Stomach (tissue), 8 donors: ENCODE measurements at regions not wholly inside any gene's neighbourhood (a gene's known extent, or its start where the extent isn't known, plus 50 kb on each side); places are given as distances from the start of the nearest gene placed in this dataset.

Experiments used
- DNase-seq, 2 donors: peaks; one replicate each; pipeline versions ENCODE4 v3.0.0 to v3.0.0-alpha.2; 2013 to 2019
- H3K27ac ChIP-seq, 5 donors: fragments of 200-600 bp in 4 of 5; sonication (generic) in 4 of 5; one replicate each; pipeline ENCODE4 v1.5.1; 2013 to 2019; ENCODE audit warnings: mild to moderate bottlenecking in 1 of 5, moderate library complexity in 1 of 5
- H3K27me3 ChIP-seq, 3 donors: fragments of 200-600 bp; sonication (generic); one replicate each; pipeline ENCODE4 v1.5.1; 2017 to 2019; ENCODE audit warnings: mixed run types in 1 of 3
- H3K36me3 ChIP-seq, 4 donors: fragments of 200-600 bp; sonication (generic); 1 replicate in 3 of 4; 2 replicates in 1 of 4; pipeline ENCODE4 v1.5.1; 2016 to 2019
- H3K4me1 ChIP-seq, 4 donors: fragments of 200-600 bp; sonication (generic); one replicate each; pipeline ENCODE4 v1.5.1; 2016 to 2019
- H3K4me3 ChIP-seq, 4 donors: fragments of 200-600 bp; sonication (generic) in 3 of 4; one replicate each; pipeline ENCODE4 v1.5.1; 2016 to 2019; ENCODE audit warnings: mild to moderate bottlenecking in 1 of 4
- H3K9me3 ChIP-seq, 4 donors: fragments of 200-600 bp; sonication (generic); one replicate each; pipeline ENCODE4 v1.5.1; 2016 to 2019
- CTCF ChIP-seq, 7 experiments: fragments of 450-650 bp in 4 of 7; fragments of 200-600 bp in 3 of 7; sonication (generic) in 3 of 7; IDR thresholded peaks; one replicate each; pipeline ENCODE4 v1.5.1; 2016 to 2019; ENCODE audit warnings: antibody characterized with exemption in 7 of 7, control low read depth in 2 of 7, mild to moderate bottlenecking in 1 of 7
- EP300 ChIP-seq: sonication (generic); formaldehyde crosslinking; IDR thresholded peaks from one replicate; pipeline ENCODE4 v1.6.1; 2017; ENCODE audit warnings: antibody characterized with exemption
- POLR2A ChIP-seq, 4 donors: fragments of 450-650 bp; IDR thresholded peaks; one replicate each; pipeline ENCODE4 v1.6.1; 2016; ENCODE audit warnings: antibody characterized with exemption in 4 of 4, control low read depth in 2 of 4, mild to moderate bottlenecking in 1 of 4, moderate library complexity in 1 of 4
- POLR2AphosphoS5 ChIP-seq, 3 donors: sonication (generic); formaldehyde crosslinking; IDR thresholded peaks; one replicate each; pipeline ENCODE4 v1.6.1; 2016; ENCODE audit warnings: antibody characterized with exemption in 3 of 3
- WGBS, 5 donors: extraction: QIAGEN DNeasy Blood & Tissue Kit in 3 of 5; methylation state at CpG; one replicate each; pipeline versions ENCODE4 v1.1.5 to v1.1.7; 2013 to 2018; 5-methylcytosine and 5-hydroxymethylcytosine counted together
- intact Hi-C: fragments of 100-400 bp; cut with DNase I; formaldehyde crosslinking; loops from one replicate; pipeline ENCODE4 v1.15.1; 2023; ENCODE audit warnings: low total_unique reads
- donor health status: healthy with polysubstance abuse.
- donor health status: Bipolar disorder and iron deficiency.
- donor health status: healthy.

DNA sequence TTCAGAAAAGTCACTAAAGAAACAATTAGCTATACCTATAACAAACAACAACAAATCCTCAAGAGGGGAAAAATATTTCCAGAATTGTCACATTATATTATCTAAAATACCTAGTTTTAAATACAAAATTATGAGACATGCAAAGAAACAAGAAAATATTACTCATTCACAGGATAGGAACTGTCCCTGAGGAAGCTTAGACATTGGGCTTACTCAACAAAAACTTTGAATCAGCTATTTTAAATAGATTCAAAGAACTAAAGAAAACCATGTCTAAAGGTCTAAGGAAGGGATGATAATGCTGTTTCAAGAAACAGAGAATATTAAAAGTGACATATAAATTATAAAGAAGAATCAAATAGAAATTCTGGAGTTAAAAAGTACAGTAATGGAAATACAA, 131.9 kb upstream of the ZNF516 start:
- intact Hi-C loops, result no loop called here
- H3K27ac ChIP-seq, result no peak overlapping the region
- no peak for DNase-seq
- peaks cover 0 to 7% (median 6%) of the 10 kb centered on the region in 4 donors for H3K4me1 ChIP-seq
- TF ChIP-seq POLR2AphosphoS5 (IDR thresholded peaks at IDR 0.05) (no peak), POLR2A (IDR thresholded peaks at IDR 0.05) (no peak), CTCF (IDR thresholded peaks at IDR 0.05) (no peak), EP300 (no peak)
- no peaks in the 10 kb centered on the region for H3K9me3 ChIP-seq
- no peaks in the 10 kb centered on the region for H3K36me3 ChIP-seq
- no peak overlapping the region for H3K4me3 ChIP-seq
- H3K27me3 ChIP-seq, result no peaks in the 10 kb centered on the region

- Histone ChIP-seq H3K27ac (no peak overlapping the region), H3K27me3 (no peaks in the 10 kb centered on the region), H3K9me3 (no peaks in the 10 kb centered on the region), H3K4me3 (no peak overlapping the region), H3K36me3 (no peaks in the 10 kb centered on the region), H3K4me1 (peaks cover 24 to 42% (median 36%) of the 10 kb centered on the region in 4 donors)
- DNase-seq, result no peak
- intact Hi-C loops, result no loop called here
- TF ChIP-seq CTCF (IDR thresholded peaks at IDR 0.05) (no peak), EP300 (no peak), POLR2A (IDR thresholded peaks at IDR 0.05) (no peak), POLR2AphosphoS5 (IDR thresholded peaks at IDR 0.05) (no peak)
- WGBS, 5 donors, result 71 to 73% (median 72%) methylated on average over 8 of the region's 8 CpGs
These were observed 127.6 kb upstream of the ZNF516 start for GRCh38 chr18:76622651-76623050.

- DNase-seq, result peak in 1 of 2 donors; percentile 53
- 13 to 23% (median 17%) methylated on average over 12 of the region's 12 CpGs for WGBS, 5 donors
- TF ChIP-seq EP300, result no peak
- no peak for TF ChIP-seq POLR2A (IDR thresholded peaks at IDR 0.05)
- TF ChIP-seq POLR2AphosphoS5 (IDR thresholded peaks at IDR 0.05), result no peak
- TF ChIP-seq CTCF (IDR thresholded peaks at IDR 0.05), result no peak
- no peaks in the 10 kb centered on the region for H3K36me3 ChIP-seq
- intact Hi-C loops, result no loop called here
- peak overlapping the region in 4 of 5 donors; percentile 27 to 85 (median 39) for H3K27ac ChIP-seq
- no peaks in the 10 kb centered on the region for H3K9me3 ChIP-seq
- peaks cover 24 to 42% (median 36%) of the 10 kb centered on the region in 4 donors for H3K4me1 ChIP-seq
- H3K4me3 ChIP-seq, result peak overlapping the region; percentile 7 to 42 (median 16)
- no peaks in the 10 kb centered on the region for H3K27me3 ChIP-seq
These were observed 126.9 kb upstream of the ZNF516 start for GRCh38 chr18:76621782-76622495.

DNA sequence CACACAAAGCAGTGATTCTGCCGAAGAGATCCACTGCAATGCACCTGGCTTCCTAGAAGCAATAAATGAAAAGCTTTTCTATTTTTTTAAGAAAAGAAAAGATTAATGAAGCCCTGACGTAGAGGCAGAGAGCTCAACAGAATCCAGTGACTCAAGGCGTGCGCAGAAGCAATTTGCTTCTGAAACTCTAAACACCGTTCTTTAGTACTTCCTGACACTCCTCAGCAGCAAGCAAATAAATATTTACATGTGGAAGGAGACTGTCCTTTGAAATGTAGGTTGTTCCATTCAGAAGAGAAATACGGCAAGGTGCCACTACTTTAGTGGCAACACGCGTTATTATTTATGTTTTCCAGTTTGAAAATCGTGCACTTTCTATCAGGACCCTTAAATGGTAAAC, 126.2 kb upstream of the ZNF516 start:
- peak overlapping the region; percentile 0 to 86 (median 34) for H3K27ac ChIP-seq
- H3K9me3 ChIP-seq, result no peaks in the 10 kb centered on the region
- H3K4me3 ChIP-seq, result peak overlapping the region; percentile 7 to 42 (median 16)
- H3K4me1 ChIP-seq, result peaks cover 24 to 42% (median 36%) of the 10 kb centered on the region in 4 donors
- intact Hi-C loops, result no loop called here
- TF ChIP-seq EP300 (no peak), POLR2AphosphoS5 (IDR thresholded peaks at IDR 0.05) (no peak), POLR2A (IDR thresholded peaks at IDR 0.05) (no peak), CTCF (IDR thresholded peaks at IDR 0.05) (no peak)
- DNase-seq, result peak in 1 of 2 donors; percentile 64
- 21 to 43% (median 34%) methylated on average over 9 of the region's 9 CpGs for WGBS, 5 donors
- no peaks in the 10 kb centered on the region for H3K27me3 ChIP-seq
- H3K36me3 ChIP-seq, result no peaks in the 10 kb centered on the region
